ENCODE measurements at regions not wholly inside any gene's neighbourhood (a gene's known extent, or its start where the extent isn't known, plus 50 kb on each side); places are given as distances from the start of the nearest gene placed in this dataset.

DNA sequence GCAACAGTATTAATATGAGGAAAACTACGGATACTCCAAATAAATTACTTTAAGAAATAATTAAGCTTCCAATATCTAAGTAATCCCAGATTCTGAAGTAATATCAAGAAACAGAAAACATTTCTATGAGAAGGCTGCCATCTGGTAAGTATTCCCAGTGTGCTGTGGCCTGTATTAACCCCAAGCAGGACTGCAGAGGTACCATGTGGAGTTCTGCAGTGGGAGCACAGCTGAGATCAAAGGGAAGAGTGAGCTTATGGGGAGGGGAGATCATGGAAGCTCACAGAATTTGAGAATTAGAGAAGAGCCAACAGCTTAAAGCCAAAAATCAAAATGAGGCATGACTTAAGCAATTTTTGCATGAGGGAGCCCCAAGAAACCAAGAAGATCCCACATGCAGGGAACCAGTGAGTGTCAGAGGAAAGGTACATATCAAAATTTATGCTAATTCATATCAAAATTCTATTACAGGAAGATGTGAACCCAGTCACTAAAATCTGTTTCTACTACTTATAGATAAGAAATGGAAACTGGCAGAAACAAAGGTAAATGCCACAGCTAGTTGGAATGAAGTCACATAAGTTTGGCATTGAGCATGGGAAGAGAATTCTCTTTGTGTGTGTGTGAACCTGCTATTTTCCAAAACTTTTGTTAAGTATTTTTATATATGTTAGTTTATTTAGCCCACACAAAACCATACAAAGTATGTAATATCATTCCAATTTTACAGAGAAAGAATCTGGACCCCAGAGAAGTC lies 62.6 kb upstream of the KITLG start:
- no peak for DNase-seq (ENCODE audit: low read depth in 3 of 3)

GRCh38 chr12:88638966-88639760 lies 58.9 kb upstream of the KITLG start:
- DNase-seq (ENCODE audit: low read depth in 3 of 3): no peak

GRCh38 chr12:88638388-88638787 lies 58.1 kb upstream of the KITLG start:
- no peak for DNase-seq (ENCODE audit: low read depth in 3 of 3)

DNA sequence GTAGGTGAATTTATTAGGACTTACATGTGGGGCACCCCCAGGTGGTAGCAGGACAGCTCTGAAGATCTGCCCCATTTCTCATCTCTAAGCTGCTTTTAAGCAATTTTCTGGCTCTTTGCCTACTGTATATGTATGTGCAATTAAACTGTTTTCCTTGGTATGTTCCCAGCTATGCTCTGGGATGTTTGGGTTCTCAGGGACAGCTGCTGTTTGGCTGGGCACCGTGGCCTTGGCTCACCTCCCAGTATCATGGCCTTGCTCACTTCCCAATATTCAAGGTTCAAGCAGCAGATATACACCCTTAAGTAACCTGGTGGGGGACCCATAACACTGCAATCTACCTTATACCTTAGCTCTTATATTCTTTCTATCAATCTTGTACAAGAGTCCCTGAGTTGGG lies 53.7 kb upstream of the KITLG start:
- no peak for DNase-seq (ENCODE audit: low read depth in 3 of 3)

DNA sequence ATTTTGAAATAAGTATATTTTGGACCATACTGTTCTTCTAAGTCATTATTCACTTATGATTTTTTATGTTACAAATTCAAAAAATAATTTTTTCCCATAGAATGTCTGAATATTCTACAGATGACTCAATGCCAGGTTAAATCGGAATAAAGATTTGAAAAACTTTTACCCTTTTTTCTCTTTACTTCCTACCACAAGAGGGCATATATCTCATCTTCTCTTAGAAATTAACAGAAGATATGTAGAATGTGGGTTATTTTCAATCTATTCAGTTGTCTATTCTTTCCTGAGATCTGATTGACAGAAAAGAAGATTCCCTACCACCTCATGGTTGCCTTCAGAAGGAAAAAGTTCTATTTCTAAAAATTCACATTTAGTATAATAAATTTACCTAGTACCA lies 53.0 kb upstream of the KITLG start:
- no peak for DNase-seq (ENCODE audit: low read depth in 3 of 3)

DNA sequence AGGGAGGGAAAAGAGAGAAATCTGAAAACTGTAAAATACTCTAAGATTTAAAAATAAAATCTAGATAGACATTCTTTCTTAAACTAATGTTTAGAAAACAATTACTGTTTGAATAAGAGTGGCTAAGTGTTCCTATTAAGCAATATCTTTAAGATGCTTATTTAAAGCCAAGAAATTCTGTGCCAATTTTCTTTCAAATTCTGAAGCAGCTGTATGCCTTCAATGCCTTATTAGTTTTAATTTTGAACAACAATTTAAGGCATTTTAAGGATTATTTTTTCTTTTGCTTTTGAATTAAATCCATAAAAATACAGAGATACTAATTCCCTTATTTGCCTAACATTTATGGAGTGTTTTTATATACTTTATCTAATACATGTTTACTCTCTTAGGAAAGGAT lies 50.3 kb upstream of the KITLG start:
- no peak for DNase-seq (ENCODE audit: low read depth in 3 of 3)

All from stimulated activated CD4-positive, alpha-beta T cell treated with anti-CD3 and anti-CD28 coated beads, TNF-alpha, amount 100 ng/mL, for 4 hours (primary cell).